ENCODE measurements at regions not wholly inside any gene's neighbourhood (a gene's known extent, or its start where the extent isn't known, plus 50 kb on each side); places are given as distances from the start of the nearest gene placed in this dataset.

GRCh38 chr2:207311316-207312005, 145.7 kb upstream of the KLF7 start (continued):
- TF ChIP-seq, protein P1, sequence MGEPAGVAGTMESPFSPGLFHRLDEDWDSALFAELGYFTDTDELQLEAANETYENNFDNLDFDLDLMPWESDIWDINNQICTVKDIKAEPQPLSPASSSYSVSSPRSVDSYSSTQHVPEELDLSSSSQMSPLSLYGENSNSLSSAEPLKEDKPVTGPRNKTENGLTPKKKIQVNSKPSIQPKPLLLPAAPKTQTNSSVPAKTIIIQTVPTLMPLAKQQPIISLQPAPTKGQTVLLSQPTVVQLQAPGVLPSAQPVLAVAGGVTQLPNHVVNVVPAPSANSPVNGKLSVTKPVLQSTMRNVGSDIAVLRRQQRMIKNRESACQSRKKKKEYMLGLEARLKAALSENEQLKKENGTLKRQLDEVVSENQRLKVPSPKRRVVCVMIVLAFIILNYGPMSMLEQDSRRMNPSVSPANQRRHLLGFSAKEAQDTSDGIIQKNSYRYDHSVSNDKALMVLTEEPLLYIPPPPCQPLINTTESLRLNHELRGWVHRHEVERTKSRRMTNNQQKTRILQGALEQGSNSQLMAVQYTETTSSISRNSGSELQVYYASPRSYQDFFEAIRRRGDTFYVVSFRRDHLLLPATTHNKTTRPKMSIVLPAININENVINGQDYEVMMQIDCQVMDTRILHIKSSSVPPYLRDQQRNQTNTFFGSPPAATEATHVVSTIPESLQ (CRISPR knock-in tag; IDR thresholded peaks at IDR 0.05) = no peak
- TF ChIP-seq ZNF124 (CRISPR knock-in tag; IDR thresholded peaks at IDR 0.05) (no peak), TGIF2 (CRISPR knock-in tag; IDR thresholded peaks at IDR 0.05) (no peak), NR3C1 (CRISPR knock-in tag; IDR thresholded peaks at IDR 0.05) (no peak), C11orf30 (IDR thresholded peaks at IDR 0.05; ENCODE audit: low read depth) (no peak), HMG20B (CRISPR knock-in tag; IDR thresholded peaks at IDR 0.05) (no peak), TRIM28 (IDR thresholded peaks at IDR 0.05) (no peak), ZNF143 (CRISPR knock-in tag; IDR thresholded peaks at IDR 0.05) (no peak), KLF1 (tag; IDR thresholded peaks at IDR 0.05) (no peak), ARID2 (IDR thresholded peaks at IDR 0.05) (no peak), CCNT2 (IDR thresholded peaks at IDR 0.05; ENCODE audit: borderline replicate concordance, extremely low read depth, insufficient read length, low read depth, low read length) (no peak), CSDE1 (IDR thresholded peaks at IDR 0.05) (no peak), POLR2AphosphoS5 (IDR thresholded peaks at IDR 0.05; ENCODE audit: control insufficient read depth, insufficient read depth, low read depth, low read length) (no peak)
- TF ChIP-seq, protein P2, sequence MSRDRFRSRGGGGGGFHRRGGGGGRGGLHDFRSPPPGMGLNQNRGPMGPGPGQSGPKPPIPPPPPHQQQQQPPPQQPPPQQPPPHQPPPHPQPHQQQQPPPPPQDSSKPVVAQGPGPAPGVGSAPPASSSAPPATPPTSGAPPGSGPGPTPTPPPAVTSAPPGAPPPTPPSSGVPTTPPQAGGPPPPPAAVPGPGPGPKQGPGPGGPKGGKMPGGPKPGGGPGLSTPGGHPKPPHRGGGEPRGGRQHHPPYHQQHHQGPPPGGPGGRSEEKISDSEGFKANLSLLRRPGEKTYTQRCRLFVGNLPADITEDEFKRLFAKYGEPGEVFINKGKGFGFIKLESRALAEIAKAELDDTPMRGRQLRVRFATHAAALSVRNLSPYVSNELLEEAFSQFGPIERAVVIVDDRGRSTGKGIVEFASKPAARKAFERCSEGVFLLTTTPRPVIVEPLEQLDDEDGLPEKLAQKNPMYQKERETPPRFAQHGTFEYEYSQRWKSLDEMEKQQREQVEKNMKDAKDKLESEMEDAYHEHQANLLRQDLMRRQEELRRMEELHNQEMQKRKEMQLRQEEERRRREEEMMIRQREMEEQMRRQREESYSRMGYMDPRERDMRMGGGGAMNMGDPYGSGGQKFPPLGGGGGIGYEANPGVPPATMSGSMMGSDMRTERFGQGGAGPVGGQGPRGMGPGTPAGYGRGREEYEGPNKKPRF (IDR thresholded peaks at IDR 0.05; ENCODE audit: low read depth, low read length) = no peak
- TF ChIP-seq, protein P3, sequence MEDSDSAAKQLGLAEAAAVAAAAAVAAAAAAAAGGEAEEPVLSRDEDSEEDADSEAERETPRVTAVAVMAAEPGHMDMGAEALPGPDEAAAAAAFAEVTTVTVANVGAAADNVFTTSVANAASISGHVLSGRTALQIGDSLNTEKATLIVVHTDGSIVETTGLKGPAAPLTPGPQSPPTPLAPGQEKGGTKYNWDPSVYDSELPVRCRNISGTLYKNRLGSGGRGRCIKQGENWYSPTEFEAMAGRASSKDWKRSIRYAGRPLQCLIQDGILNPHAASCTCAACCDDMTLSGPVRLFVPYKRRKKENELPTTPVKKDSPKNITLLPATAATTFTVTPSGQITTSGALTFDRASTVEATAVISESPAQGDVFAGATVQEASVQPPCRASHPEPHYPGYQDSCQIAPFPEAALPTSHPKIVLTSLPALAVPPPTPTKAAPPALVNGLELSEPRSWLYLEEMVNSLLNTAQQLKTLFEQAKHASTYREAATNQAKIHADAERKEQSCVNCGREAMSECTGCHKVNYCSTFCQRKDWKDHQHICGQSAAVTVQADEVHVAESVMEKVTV (CRISPR knock-in tag; IDR thresholded peaks at IDR 0.05) = no peak
- TF ChIP-seq, protein P4, sequence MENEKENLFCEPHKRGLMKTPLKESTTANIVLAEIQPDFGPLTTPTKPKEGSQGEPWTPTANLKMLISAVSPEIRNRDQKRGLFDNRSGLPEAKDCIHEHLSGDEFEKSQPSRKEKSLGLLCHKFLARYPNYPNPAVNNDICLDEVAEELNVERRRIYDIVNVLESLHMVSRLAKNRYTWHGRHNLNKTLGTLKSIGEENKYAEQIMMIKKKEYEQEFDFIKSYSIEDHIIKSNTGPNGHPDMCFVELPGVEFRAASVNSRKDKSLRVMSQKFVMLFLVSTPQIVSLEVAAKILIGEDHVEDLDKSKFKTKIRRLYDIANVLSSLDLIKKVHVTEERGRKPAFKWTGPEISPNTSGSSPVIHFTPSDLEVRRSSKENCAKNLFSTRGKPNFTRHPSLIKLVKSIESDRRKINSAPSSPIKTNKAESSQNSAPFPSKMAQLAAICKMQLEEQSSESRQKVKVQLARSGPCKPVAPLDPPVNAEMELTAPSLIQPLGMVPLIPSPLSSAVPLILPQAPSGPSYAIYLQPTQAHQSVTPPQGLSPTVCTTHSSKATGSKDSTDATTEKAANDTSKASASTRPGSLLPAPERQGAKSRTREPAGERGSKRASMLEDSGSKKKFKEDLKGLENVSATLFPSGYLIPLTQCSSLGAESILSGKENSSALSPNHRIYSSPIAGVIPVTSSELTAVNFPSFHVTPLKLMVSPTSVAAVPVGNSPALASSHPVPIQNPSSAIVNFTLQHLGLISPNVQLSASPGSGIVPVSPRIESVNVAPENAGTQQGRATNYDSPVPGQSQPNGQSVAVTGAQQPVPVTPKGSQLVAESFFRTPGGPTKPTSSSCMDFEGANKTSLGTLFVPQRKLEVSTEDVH (IDR thresholded peaks at IDR 0.05; ENCODE audit: low read depth, partially characterized antibody) = no peak
- TF ChIP-seq, protein P5, sequence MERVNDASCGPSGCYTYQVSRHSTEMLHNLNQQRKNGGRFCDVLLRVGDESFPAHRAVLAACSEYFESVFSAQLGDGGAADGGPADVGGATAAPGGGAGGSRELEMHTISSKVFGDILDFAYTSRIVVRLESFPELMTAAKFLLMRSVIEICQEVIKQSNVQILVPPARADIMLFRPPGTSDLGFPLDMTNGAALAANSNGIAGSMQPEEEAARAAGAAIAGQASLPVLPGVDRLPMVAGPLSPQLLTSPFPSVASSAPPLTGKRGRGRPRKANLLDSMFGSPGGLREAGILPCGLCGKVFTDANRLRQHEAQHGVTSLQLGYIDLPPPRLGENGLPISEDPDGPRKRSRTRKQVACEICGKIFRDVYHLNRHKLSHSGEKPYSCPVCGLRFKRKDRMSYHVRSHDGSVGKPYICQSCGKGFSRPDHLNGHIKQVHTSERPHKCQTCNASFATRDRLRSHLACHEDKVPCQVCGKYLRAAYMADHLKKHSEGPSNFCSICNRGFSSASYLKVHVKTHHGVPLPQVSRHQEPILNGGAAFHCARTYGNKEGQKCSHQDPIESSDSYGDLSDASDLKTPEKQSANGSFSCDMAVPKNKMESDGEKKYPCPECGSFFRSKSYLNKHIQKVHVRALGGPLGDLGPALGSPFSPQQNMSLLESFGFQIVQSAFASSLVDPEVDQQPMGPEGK (CRISPR knock-in tag; IDR thresholded peaks at IDR 0.05; ENCODE audit: borderline replicate concordance) = no peak

Data from K562 (cell line).